HG02884 (cell line): ENCODE measurements at regions not wholly inside any gene's neighbourhood (a gene's known extent, or its start where the extent isn't known, plus 50 kb on each side); places are given as distances from the start of the nearest gene placed in this dataset.
"Not testable (repeated sequence)": the region's sequence is repeated elsewhere in the genome, so short reads cannot be mapped to it uniquely, and the experiment has no call there.

ENCODE experiments used
- ATAC-seq: cut with Tn5 transposase; IDR thresholded peaks from one replicate; pipeline ENCODE4 v1.9.1; 2021; ENCODE audit warnings: mild to moderate bottlenecking, moderate library complexity; ENCODE audit not compliant: unreplicated experiment

GRCh38 chr2:201946746-201947145, 86.9 kb upstream of the FZD7 start:
- ATAC-seq: not testable (repeated sequence)

DNA sequence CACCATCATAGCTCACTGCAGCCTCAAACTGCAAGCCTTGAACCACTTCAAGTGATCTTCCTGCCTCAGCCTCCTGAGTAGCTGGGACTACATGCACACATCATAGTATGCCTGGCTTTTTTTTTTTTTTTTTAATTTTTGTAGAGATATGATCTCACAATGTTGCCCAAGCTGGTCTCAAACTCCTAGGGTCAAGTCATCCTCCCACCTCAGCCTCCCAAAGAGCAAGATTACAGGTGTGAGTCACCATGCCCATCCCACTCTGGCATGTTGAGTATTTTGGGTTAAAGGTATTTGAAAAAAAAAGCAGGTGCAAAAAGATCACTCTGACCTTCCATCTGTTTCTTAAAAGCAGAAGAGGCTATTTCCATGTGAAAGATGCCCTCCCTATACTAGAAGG, 86.4 kb upstream of the FZD7 start:
- ATAC-seq: no peak

- ATAC-seq: no peak
Measured at GRCh38 chr2:201949181-201949926, 84.3 kb upstream of the FZD7 start.

DNA sequence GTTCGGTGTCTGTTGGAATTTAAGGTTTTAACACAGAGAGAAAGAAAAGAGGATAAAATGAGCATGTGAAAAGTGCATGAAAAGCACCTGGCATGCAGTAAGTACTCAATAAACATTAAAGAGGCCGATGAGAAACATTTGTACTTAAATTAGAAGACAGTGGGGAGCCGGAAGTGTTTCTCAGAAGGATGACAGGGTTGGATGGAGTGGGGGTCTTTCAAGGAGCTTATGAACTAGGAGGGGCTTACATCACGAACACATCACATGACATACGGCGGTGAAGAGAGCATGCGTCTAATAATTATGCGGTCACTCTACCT, 83.8 kb upstream of the FZD7 start:
- no peak for ATAC-seq

GRCh38 chr2:201950606-201951005, 83.0 kb upstream of the FZD7 start:
- no peak for ATAC-seq

DNA sequence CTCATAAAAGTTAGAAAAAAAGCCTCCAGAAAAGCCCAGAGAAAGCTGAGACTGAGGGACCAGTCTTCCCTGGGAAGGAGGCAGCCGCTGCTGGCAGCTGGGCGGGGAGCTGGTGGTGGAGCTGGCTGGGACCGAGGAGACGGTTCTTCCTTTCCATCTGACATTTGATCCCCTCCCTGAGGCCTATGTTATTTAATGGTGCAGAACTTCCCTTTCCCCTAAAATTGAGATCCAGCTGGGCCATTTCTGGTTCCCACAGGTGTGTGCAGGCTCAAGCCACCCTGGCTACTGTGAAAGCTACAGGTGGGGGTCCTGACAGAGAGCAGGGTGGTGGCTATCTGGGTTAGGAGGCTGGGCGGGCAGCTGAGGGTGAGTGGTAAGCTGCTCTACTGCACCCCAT, 81.5 kb upstream of the FZD7 start:
- ATAC-seq: no peak

DNA sequence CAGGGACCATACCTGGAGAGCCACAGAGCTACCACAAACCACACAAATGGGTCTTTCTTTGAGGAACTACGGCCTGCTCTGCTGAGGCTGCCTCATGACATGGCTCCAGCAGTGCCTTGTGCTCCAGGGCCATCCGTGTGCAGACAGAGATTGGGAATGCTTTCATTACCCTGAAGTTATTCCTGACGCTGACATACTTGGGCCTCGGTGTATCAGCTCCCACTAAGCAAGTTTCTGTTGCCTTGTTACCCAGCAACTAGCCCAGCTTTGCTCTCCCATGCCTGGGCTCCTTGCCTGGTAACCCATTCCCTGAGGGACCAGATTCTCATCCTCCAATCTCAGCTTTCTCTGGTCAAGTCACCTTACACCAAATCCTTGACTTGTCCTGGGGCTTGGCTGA, 80.3 kb upstream of the FZD7 start:
- no peak for ATAC-seq

DNA sequence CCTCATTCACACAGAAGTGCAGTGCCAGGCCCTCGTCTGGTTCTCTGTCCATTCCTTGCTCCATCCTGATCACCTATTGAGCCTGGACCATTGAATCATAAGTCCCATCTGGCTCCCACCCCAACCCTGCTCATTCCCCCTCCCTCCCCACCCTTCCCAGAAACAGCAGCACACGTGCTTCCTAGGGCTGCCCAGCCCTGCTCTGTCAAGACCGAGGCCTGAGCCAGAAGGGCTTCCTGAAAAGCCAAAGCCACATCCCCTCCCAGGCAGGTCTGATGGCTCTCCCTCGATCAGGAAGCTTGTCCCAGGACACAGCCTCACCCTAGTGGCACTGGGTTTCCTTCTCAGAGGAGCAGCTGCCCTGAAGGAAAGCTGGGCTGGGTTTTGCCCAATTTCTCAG, 79.8 kb upstream of the FZD7 start:
- no peak for ATAC-seq

GRCh38 chr2:201955231-201955630, 78.4 kb upstream of the FZD7 start:
- ATAC-seq: no peak

GRCh38 chr2:201955702-201956141, 77.9 kb upstream of the FZD7 start:
- no peak for ATAC-seq

DNA sequence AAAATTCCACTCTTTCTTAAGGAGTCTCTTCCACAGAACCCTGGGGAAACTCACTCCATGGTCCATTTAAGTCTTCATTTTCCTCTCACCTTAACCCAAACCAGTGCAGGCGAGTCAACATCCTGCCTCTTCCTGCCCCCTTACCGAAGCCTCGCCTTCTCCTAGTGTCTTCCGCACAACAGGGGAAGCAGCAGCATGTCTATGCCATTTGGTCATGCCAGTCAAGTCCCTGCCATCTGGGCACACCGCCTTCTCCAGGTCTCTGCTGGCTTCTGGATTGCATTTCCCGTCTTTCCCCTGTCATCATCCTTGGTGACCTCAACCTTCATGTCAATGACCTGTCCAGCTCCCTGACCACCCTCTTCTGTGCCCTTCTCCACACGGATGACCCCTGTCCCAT, 77.3 kb upstream of the FZD7 start:
- no peak for ATAC-seq

DNA sequence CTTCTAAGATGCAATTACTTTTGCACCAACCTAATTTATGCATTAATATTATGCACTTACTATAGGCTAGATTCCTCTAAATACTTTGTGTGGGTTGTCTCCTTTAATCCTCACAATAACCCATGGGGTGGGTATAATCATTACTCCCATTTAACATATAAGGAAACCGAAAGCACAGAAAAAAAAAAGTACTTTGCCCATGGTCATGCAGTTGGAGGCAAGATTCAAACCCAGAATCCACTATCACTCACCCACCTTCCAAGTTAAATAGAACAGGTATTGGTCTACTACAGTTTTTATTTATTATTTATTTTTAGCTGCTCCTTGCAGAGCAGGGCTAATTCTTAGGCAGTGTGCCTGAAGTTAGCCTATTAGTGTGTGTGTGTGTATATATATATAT, 76.6 kb upstream of the FZD7 start:
- ATAC-seq: no peak

- ATAC-seq: no peak
Measured at GRCh38 chr2:201959198-201959597, 74.5 kb upstream of the FZD7 start.

- no peak for ATAC-seq
Measured at GRCh38 chr2:201959626-201960025, 74.0 kb upstream of the FZD7 start.

DNA sequence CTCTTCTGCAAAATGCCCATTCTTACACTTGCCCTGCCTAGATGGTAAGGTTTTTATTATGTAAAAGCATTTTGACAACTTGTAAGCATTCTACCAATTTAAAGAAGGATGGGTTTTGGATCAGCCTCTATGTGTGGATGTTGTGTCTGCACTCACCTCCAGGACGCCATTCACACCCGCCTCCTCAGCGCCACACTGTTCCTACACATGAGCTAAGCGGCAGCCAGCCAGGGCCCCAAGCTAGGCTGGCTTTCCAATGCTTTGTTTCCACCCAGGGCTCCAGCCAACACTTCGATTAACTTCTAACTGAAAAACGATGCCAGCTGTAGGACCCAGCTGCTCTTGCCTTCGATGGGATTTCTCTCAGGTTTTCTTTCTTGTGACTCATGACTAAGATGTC, 73.3 kb upstream of the FZD7 start:
- no peak for ATAC-seq

DNA sequence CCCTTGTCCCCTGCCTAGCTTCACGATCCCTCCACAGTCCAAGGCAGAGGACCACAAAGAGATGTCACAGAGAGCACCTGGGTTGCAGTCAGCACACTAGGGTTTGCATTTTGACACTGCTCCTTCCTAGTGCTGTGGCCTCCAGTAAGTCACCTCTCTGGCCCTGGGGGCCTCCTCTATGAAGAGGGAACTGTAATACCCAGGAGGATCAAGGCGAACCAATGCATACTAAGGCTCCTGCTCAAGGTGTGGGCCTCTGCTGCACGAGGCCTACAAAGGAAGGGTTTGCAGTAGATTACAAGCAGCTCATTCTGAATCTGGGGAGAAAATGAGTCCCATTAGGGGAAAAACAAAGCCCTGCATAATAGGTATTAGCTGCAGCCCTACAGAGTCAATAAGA, 72.3 kb upstream of the FZD7 start:
- ATAC-seq: no peak

- no peak for ATAC-seq
Measured at GRCh38 chr2:201962774-201963562, 70.7 kb upstream of the FZD7 start.

GRCh38 chr2:201964011-201964410, 69.6 kb upstream of the FZD7 start:
- no peak for ATAC-seq

GRCh38 chr2:201964631-201965206, 68.9 kb upstream of the FZD7 start:
- no peak for ATAC-seq

DNA sequence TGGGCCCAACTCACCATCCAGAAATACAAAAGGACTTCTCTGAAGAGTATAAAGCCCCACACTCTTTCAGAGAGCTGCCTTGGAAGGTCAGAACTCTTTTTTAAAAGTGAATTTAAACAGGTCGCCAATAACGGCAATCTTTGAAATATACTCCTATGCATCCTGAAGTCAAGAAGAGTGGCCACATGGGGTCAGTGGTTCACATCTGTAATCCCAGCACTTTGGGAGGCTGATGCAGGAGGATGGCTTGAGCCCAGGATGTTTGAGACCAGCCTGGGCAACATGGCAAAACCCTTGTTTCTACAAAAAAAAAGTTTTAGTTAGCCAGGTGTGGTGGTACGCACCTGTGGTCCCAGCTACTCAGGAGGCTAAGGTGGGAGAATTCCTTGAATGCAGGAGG, 68.1 kb upstream of the FZD7 start:
- ATAC-seq: no peak

DNA sequence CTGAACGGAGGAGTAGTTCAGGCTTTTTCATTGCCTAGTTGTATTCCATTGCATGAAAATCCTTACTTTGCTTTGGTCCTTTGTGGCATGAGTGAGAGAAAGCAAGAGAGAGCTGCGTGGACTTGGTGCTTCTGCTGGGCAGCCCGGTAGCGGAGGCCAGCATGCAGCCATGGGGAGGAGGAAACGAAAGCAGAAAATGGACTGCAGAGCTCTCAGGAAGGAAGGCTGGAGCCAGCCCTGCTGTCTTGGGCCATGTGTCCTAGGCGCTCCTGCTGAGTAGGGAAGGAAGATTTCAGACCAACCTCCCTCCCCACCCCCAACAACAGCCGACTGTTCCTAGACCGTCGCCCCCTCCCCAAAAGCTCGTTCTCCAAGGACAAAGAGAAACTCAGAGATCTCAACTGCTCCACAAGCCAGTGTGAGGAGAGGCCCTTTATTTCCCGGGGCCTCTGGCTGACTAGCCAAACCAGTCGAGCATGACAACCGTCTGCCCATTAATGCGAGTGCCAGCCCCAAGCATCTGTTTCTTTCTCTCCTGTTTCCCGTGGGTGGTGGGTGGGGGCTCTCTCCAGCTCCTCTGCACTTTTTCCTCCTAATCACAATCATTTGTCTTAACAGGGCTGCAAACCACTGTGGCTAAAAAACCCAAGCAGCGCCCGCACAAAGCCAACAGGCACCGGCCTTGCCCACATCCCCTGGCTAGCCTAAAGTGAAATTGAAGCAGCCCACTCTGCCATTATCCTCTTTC, 66.8 kb upstream of the FZD7 start:
- ATAC-seq: no peak

DNA sequence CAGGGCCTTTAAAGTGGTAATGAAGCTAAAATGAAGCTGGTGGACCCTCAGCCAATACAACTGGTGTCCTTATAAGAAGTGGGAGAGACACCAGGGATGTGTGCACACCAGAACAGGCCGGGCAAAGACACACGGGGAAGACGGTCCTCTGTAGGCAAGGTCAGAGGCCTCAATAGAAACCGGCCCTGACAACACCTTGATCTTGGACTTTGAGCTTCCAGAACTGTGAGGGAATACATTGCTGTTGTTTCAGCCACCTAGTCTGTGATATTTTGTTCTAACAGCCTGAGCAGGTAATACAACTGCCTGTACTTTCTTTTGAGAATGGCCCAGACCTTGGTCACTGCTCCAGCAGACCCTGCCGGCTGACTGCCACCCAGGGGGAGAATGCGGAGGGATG, 65.6 kb upstream of the FZD7 start:
- no peak for ATAC-seq
